K562 (cell line): ENCODE measurements at regions not wholly inside any gene's neighbourhood (a gene's known extent, or its start where the extent isn't known, plus 50 kb on each side); places are given as distances from the start of the nearest gene placed in this dataset.

Experiments used
- ATAC-seq: fragments of 200-7000 bp; cut with Tn5 transposase; 3 replicates; pipeline ENCODE4 v1.9.1; 2020; ENCODE audit warnings: moderate library complexity
- BruUV-seq: library from RNA; stranded (reverse); fragments of 400-500 nt; replicated peaks from 2 replicates; lab custom pipeline; 2021; lab: Mats Ljungman, UMichigan
- CTCF ChIA-PET: fragments of 300-600 bp; formaldehyde crosslinking; extraction: SDS; loops from one replicate; lab custom pipeline; 2021; ENCODE audit warnings: low intra/inter-chr PET ratio; lab: Yijun Ruan, JAX
- POLR2A ChIA-PET: fragments of 300-600, 350-650 bp; sonication (Branson Sonifier 250); formaldehyde crosslinking; extraction: SDS; loops from one replicate; lab custom pipeline; 2021; ENCODE audit warnings: antibody characterized with exemption, inconsistent platforms; lab: Yijun Ruan, JAX
- DNase-seq, 4 experiments: peaks; one replicate each; pipeline versions ENCODE4 v3.0.0 to v3.0.0-alpha.2; 2011 to 2018; ENCODE audit warnings: low spot score in 3 of 4, mixed read lengths in 3 of 4; ENCODE audit errors: extremely low read depth in 1 of 4
- FAIRE-seq: peaks from 2 replicates; lab custom pipeline; 2011; peaks lifted over from hg19 to GRCh38; lab: Jason Lieb, UNC
- H2AFZ ChIP-seq: 2 replicates; pipeline ENCODE4 v1.6.0; 2011; ENCODE audit warnings: low read depth, low read length, control low read depth, inconsistent platforms
- H3K27ac ChIP-seq: fragments of 200-600 bp; 3 replicates; pipeline ENCODE4 v1.8.0; 2011; ENCODE audit warnings: low read depth, mild to moderate bottlenecking, control low read depth, inconsistent platforms, low read length, moderate library complexity, mixed read lengths; ENCODE audit errors: extremely low read depth
- H3K27me3 ChIP-seq, 2 experiments: fragments of 300-600 bp in 1 of 2; 2 replicates in 1 of 2; 3 replicates in 1 of 2; pipeline versions ENCODE4 v1.6.0 to v1.8.0; 2011; ENCODE audit warnings: inconsistent platforms in 2 of 2, low read length in 2 of 2, mild to moderate bottlenecking in 1 of 2, mixed read lengths in 1 of 2, moderate library complexity in 1 of 2; ENCODE audit not compliant: control insufficient read depth in 2 of 2, insufficient read depth in 2 of 2
- H3K36me3 ChIP-seq: fragments of 300-600 bp; 3 replicates; pipeline ENCODE4 v1.8.0; 2011; ENCODE audit warnings: mild to moderate bottlenecking, low read length, inconsistent platforms; ENCODE audit not compliant: control insufficient read depth, insufficient read depth
- H3K4me1 ChIP-seq, 2 experiments: fragments of 200-600 bp in 1 of 2; replicated peaks in 1 of 2; 2 replicates in 1 of 2; 3 replicates in 1 of 2; pipeline versions ENCODE4 v1.5.1 to v1.8.0; 2011; ENCODE audit warnings: inconsistent platforms in 2 of 2, low read length in 2 of 2, mild to moderate bottlenecking in 1 of 2, mixed read lengths in 1 of 2, moderate library complexity in 1 of 2; ENCODE audit not compliant: control insufficient read depth in 2 of 2, insufficient read depth in 2 of 2
- H3K4me2 ChIP-seq: 2 replicates; pipeline ENCODE4 v1.6.1; 2011; ENCODE audit warnings: low read length, control low read depth, inconsistent platforms, mixed read lengths; ENCODE audit not compliant: insufficient read depth
- H3K4me3 ChIP-seq: fragments of 200-600 bp; sonication (generic), shearing (Covaris generic); 2 replicates; pipeline ENCODE4 v1.5.1; 2016; ENCODE audit warnings: control low read depth, inconsistent platforms
- H3K79me2 ChIP-seq: fragments of 200-600 bp; 3 replicates; pipeline ENCODE4 v1.8.0; 2011; ENCODE audit warnings: low read length, inconsistent platforms; ENCODE audit not compliant: control insufficient read depth, insufficient read depth
- H3K9ac ChIP-seq, 2 experiments: 2 replicates each; pipeline versions ENCODE4 v1.6.0 to v1.6.1; 2011; ENCODE audit warnings: low read depth in 2 of 2, low read length in 2 of 2, control low read depth in 1 of 2, inconsistent platforms in 1 of 2, mild to moderate bottlenecking in 1 of 2, mixed read lengths in 1 of 2; ENCODE audit not compliant: insufficient read depth in 1 of 2
- H3K9me1 ChIP-seq: one replicate; pipeline ENCODE4 v1.6.0; 2011; ENCODE audit warnings: inconsistent platforms, mild to moderate bottlenecking, low read length, moderate library complexity; ENCODE audit not compliant: control insufficient read depth, insufficient read depth
- H3K9me3 ChIP-seq: replicated peaks from 2 replicates; pipeline ENCODE4 v1.5.1; 2011; ENCODE audit warnings: low read depth, low read length, inconsistent platforms; ENCODE audit not compliant: control insufficient read depth, insufficient read depth
- H4K20me1 ChIP-seq: replicated peaks from 2 replicates; pipeline ENCODE4 v1.6.1; 2011; ENCODE audit warnings: low read length, inconsistent platforms, mixed read lengths; ENCODE audit not compliant: control insufficient read depth, insufficient read depth
- KAT7 ChIP-seq: sonication (generic); formaldehyde crosslinking; IDR thresholded peaks from 2 replicates; pipeline ENCODE4 v1.8.0; 2022; ENCODE audit warnings: missing genetic modification reagents, mild to moderate bottlenecking, borderline replicate concordance
- NELFE ChIP-seq: IDR thresholded peaks from 2 replicates; pipeline ENCODE4 v1.6.1; 2011; ENCODE audit warnings: mild to moderate bottlenecking; ENCODE audit not compliant: insufficient read depth, insufficient read length
- ZBTB12 ChIP-seq: fragments of 250-450 bp; sonication (Bioruptor Pico); IDR thresholded peaks from 2 replicates; pipeline ENCODE4 v1.4.0; 2020
- WGBS: fragments of 100-300 bp; shearing (Covaris generic); methylation state at CpG from one replicate; pipeline ENCODE4 v1.1.6; 2016; ENCODE audit warnings: low coverage, mixed read lengths; ENCODE audit not compliant: insufficient coverage; ENCODE audit errors: missing lambda C conversion rate; 5-methylcytosine and 5-hydroxymethylcytosine counted together
- in situ Hi-C: fragments of 300-500 bp; cut with MboI; formaldehyde crosslinking; loops from 4 replicates; pipeline ENCODE4 v1.15.0; 2018; ENCODE audit warnings: inconsistent platforms, mixed read lengths
- intact Hi-C: fragments of 100-400 bp; cut with micrococcal nuclease; formaldehyde crosslinking; loops from 2 replicates; pipeline ENCODE4 v1.14.2; 2022
- TF ChIP-seq, protein P1 (sequence below): fragments of 250-450 bp; sonication (Bioruptor Pico); IDR thresholded peaks from 2 replicates; pipeline ENCODE4 v1.5.1; 2021; ENCODE audit warnings: mild to moderate bottlenecking
- TF ChIP-seq, protein P2 (sequence below), 2 experiments: fragments of 250-450 bp in 1 of 2; fragments of 450-650 bp in 1 of 2; sonication (Bioruptor Pico) in 1 of 2; IDR thresholded peaks; 2 replicates each; pipeline versions ENCODE4 v1.6.1 to v1.8.0; 2016 to 2021; ENCODE audit warnings: mild to moderate bottlenecking in 2 of 2, moderate library complexity in 2 of 2, missing compliant biosample characterization in 1 of 2, missing genetic modification characterization in 1 of 2

- WGBS: 0% methylated on average over 6 of the region's 6 CpGs
- ChIA-PET POLR2A (no interaction called here), CTCF (no interaction called here)
- H3K9ac ChIP-seq: no peak overlapping the region
- no peaks in the 10 kb centered on the region for H3K9me3 ChIP-seq
- in situ Hi-C loops: no loop called here
- ATAC-seq: no peak
- H3K9me1 ChIP-seq: no peaks in the 10 kb centered on the region
- no peak overlapping the region for H3K4me3 ChIP-seq
- no peaks in the 10 kb centered on the region for H3K79me2 ChIP-seq
- H3K27me3 ChIP-seq: no peaks in the 10 kb centered on the region
- H3K27ac ChIP-seq: no peak overlapping the region
- intact Hi-C loops: no loop called here
- H3K36me3 ChIP-seq: no peaks in the 10 kb centered on the region
- BruUV-seq: no TSS peak
- DNase-seq: no peak
- TF ChIP-seq, protein P1, sequence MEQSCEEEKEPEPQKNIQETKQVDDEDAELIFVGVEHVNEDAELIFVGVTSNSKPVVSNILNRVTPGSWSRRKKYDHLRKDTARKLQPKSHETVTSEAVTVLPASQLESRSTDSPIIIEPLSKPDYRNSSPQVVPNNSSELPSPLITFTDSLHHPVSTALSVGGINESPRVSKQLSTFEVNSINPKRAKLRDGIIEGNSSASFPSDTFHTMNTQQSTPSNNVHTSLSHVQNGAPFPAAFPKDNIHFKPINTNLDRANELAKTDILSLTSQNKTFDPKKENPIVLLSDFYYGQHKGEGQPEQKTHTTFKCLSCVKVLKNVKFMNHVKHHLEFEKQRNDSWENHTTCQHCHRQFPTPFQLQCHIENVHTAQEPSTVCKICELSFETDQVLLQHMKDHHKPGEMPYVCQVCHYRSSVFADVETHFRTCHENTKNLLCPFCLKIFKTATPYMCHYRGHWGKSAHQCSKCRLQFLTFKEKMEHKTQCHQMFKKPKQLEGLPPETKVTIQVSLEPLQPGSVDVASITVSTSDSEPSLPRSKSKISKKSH: no peak
- TF ChIP-seq KAT7 (CRISPR knock-in tag): no peak
- TF ChIP-seq, protein P2, sequence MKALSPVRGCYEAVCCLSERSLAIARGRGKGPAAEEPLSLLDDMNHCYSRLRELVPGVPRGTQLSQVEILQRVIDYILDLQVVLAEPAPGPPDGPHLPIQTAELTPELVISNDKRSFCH (CRISPR knock-in tag; IDR thresholded peaks at IDR 0.05): no peak
- TF ChIP-seq, protein P2 (tag; IDR thresholded peaks at IDR 0.05): no peak
- TF ChIP-seq ZBTB12: no peak
- no peak for TF ChIP-seq NELFE
- TF ChIP-seq, all 486 proteins: peak for 0
- H3K4me1 ChIP-seq: no peaks in the 10 kb centered on the region
- no peak overlapping the region for H3K4me2 ChIP-seq
- no peak for FAIRE-seq
- no peaks in the 10 kb centered on the region for H4K20me1 ChIP-seq
- no peak overlapping the region for H2AFZ ChIP-seq
Observed at GRCh38 chr11:80007616-80008015, 566.8 kb upstream of the TENM4 start.
